Spleen (tissue), 11 donors: ENCODE measurements at regions not wholly inside any gene's neighbourhood (a gene's known extent, or its start where the extent isn't known, plus 50 kb on each side); places are given as distances from the start of the nearest gene placed in this dataset.

Experiments used
- DNase-seq: peaks from one replicate; pipeline ENCODE4 v3.0.0-alpha.2; 2020
- H3K27ac ChIP-seq, 8 donors: fragments of 200-600 bp; sonication (generic) in 7 of 8; 1 replicate in 4 of 8; 2 replicates in 4 of 8; pipeline versions ENCODE4 v1.5.0 to v1.8.0; 2016 to 2021; ENCODE audit warnings: inconsistent platforms in 4 of 8, mild to moderate bottlenecking in 4 of 8, moderate library complexity in 1 of 8
- H3K27me3 ChIP-seq, 7 donors: fragments of 200-600 bp; sonication (generic) in 6 of 7; replicated peaks in 1 of 7; 1 replicate in 4 of 7; 2 replicates in 3 of 7; pipeline versions ENCODE4 v1.5.0 to v1.8.0; 2016 to 2021; ENCODE audit warnings: inconsistent platforms in 3 of 7, mild to moderate bottlenecking in 1 of 7
- H3K36me3 ChIP-seq, 6 donors: fragments of 200-600 bp; sonication (generic) in 5 of 6; 1 replicate in 4 of 6; 2 replicates in 2 of 6; pipeline versions ENCODE4 v1.5.0 to v1.8.0; 2016 to 2021; ENCODE audit warnings: inconsistent platforms in 2 of 6
- H3K4me1 ChIP-seq, 6 donors: fragments of 200-600 bp; sonication (generic) in 5 of 6; 1 replicate in 3 of 6; 2 replicates in 3 of 6; pipeline versions ENCODE4 v1.5.0 to v1.8.0; 2016 to 2021; ENCODE audit warnings: inconsistent platforms in 3 of 6
- H3K4me3 ChIP-seq, 8 donors: fragments of 200-600 bp; sonication (generic) in 7 of 8; 1 replicate in 4 of 8; 2 replicates in 4 of 8; pipeline versions ENCODE4 v1.5.0 to v1.8.0; 2016 to 2021; ENCODE audit warnings: inconsistent platforms in 4 of 8, mild to moderate bottlenecking in 4 of 8, moderate library complexity in 2 of 8
- H3K9me3 ChIP-seq, 8 donors: fragments of 200-600 bp; sonication (generic) in 7 of 8; 1 replicate in 4 of 8; 2 replicates in 4 of 8; pipeline versions ENCODE4 v1.5.0 to v1.8.0; 2016 to 2021; ENCODE audit warnings: inconsistent platforms in 4 of 8
- POLR2A ChIP-seq, 3 donors: fragments of 450-650 bp; IDR thresholded peaks; one replicate each; pipeline ENCODE4 v1.5.1; 2017; ENCODE audit warnings: antibody characterized with exemption in 3 of 3, mild to moderate bottlenecking in 1 of 3
- POLR2AphosphoS5 ChIP-seq, 3 donors: sonication (generic); formaldehyde crosslinking; IDR thresholded peaks; one replicate each; pipeline ENCODE4 v1.5.1; 2017; ENCODE audit warnings: antibody characterized with exemption in 3 of 3
- WGBS, 5 donors: extraction: QIAGEN DNeasy Blood & Tissue Kit in 3 of 5; methylation state at CpG; one replicate each; pipeline versions ENCODE4 v1.1.5 to v1.1.7; 2013 to 2018; 5-methylcytosine and 5-hydroxymethylcytosine counted together
- intact Hi-C: fragments of 100-400 bp; cut with DNase I; formaldehyde crosslinking; loops from one replicate; pipeline ENCODE4 v1.15.0; 2023; ENCODE audit warnings: low total_unique reads
- TF ChIP-seq, protein P1 (sequence below), 11 experiments: fragments of 200-600 bp in 7 of 11; fragments of 450-650 bp in 4 of 11; sonication (generic) in 4 of 11; IDR thresholded peaks in 8 of 11; conservative IDR thresholded peaks in 3 of 11; 1 replicate in 7 of 11; 2 replicates in 4 of 11; pipeline versions ENCODE4 v1.4.0 to v1.8.0; 2016 to 2021; ENCODE audit warnings: antibody characterized with exemption in 11 of 11, inconsistent platforms in 4 of 11, mild to moderate bottlenecking in 1 of 11
- donor health status: healthy with polysubstance abuse.
- donor health status: DM: no; HTN: no; CAD: no; lungs with moderate emphysema.
- donor health status: DM: no; HTN: no; CAD: no.
- donor health status: Bipolar disorder and iron deficiency.
- donor health status: healthy.
- donor health status: DM: no; HTN: no; CAD: no.
- donor health status: DM: yes; HTN: yes; CAD: no.

DNA sequence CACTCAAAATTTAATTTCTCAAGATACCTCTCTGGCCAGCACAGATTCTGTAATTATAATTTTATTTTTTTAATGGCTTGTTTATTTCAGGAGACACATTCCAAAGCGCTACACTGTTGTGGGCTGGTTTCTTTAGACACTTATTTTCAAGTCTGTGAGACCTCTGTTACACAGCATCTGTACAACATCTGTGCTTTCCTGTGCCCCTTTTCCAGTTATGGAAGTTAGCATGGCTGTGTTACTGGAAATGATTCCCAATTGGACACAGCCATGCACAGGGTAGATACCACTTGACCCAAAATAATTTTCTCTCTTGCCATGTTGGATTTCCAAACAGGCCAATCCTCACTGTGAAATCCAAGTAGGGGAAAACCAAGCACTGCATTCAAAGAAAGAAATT, 172.3 kb upstream of the ADCY1 start:
- WGBS, 5 donors: 66 to 81% (median 73%) methylated on average over 1 of the region's 1 CpG
- Histone ChIP-seq H3K4me1 (no peaks in the 10 kb centered on the region), H3K27me3 (peaks cover 0 to 6% (median 0%) of the 10 kb centered on the region in 7 donors), H3K27ac (no peak overlapping the region), H3K4me3 (no peak overlapping the region), H3K9me3 (peaks cover 0 to 11% (median 0%) of the 10 kb centered on the region in 8 donors), H3K36me3 (no peaks in the 10 kb centered on the region)
- intact Hi-C loops: no loop called here
- TF ChIP-seq POLR2A (IDR thresholded peaks at IDR 0.05) (no peak), POLR2AphosphoS5 (IDR thresholded peaks at IDR 0.05) (no peak)
- TF ChIP-seq, protein P1, sequence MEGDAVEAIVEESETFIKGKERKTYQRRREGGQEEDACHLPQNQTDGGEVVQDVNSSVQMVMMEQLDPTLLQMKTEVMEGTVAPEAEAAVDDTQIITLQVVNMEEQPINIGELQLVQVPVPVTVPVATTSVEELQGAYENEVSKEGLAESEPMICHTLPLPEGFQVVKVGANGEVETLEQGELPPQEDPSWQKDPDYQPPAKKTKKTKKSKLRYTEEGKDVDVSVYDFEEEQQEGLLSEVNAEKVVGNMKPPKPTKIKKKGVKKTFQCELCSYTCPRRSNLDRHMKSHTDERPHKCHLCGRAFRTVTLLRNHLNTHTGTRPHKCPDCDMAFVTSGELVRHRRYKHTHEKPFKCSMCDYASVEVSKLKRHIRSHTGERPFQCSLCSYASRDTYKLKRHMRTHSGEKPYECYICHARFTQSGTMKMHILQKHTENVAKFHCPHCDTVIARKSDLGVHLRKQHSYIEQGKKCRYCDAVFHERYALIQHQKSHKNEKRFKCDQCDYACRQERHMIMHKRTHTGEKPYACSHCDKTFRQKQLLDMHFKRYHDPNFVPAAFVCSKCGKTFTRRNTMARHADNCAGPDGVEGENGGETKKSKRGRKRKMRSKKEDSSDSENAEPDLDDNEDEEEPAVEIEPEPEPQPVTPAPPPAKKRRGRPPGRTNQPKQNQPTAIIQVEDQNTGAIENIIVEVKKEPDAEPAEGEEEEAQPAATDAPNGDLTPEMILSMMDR (IDR thresholded peaks at IDR 0.05 in 8 of 11, conservative IDR thresholded peaks at IDR 0.05 in 3 of 11): no peak
- no peak for DNase-seq

DNA sequence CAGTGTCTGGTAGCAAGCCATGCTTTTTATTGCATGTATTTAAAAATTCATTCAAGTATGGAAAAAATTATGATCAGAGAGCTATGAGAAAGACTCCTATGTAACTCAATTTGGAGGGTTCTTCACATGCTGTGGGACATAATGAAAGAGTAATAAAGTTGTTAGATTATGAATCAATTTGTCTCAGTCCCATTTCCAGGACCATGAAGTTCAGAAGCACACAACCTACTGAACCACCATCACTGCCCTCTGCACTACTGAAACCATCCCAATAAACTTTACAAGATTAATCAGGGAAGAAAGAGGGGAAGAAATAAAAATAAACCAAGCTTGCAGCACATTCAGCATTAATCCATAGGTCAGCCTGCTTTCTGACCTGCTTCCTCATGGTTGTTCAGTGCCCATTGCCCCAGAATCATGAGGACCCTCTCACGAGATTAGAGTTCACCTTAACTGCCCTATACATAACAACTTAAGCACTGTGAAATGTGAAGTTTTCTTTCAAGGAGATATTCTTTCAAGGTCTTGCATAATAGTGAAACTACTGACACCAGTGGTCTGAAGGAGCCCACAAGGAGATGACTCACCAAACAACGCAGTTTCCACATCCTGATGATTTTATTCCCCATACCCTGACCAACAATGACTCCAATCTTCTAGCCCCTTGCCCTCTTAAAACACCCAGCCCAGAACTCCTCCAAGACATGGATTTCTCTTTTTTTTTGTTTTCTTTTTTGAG, 171.5 kb upstream of the ADCY1 start:
- Histone ChIP-seq H3K36me3 (no peaks in the 10 kb centered on the region), H3K27ac (no peak overlapping the region), H3K4me3 (no peak overlapping the region), H3K9me3 (peaks cover 0 to 11% (median 0%) of the 10 kb centered on the region in 8 donors), H3K4me1 (no peaks in the 10 kb centered on the region), H3K27me3 (peaks cover 0 to 6% (median 0%) of the 10 kb centered on the region in 7 donors)
- 26 to 70% (median 30%) methylated on average over 2 of the region's 2 CpGs for WGBS, 5 donors
- intact Hi-C loops: no loop called here
- no peak for DNase-seq
- TF ChIP-seq POLR2AphosphoS5 (IDR thresholded peaks at IDR 0.05): no peak
- TF ChIP-seq POLR2A (IDR thresholded peaks at IDR 0.05): no peak
- TF ChIP-seq, protein P1 (IDR thresholded peaks at IDR 0.05 in 8 of 11, conservative IDR thresholded peaks at IDR 0.05 in 3 of 11): no peak

DNA sequence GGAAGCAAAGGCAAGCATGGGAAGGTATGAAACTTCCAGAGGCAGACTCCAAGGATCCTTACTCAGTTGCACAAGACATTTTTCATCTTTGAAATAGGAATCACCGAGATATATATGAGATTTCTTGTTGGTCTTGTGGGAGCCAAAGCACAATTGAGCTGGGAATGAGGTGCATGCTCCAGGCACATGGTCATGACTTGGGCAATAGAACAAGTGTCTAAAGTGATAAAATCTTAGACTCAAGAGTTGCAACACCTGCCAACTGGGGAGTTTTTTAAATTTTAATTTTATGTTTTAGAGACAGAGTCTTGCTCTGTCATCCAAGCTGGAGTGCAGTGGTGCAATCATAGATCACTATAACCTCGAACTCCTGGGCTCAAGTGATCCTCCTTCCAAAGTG, 169.5 kb upstream of the ADCY1 start:
- H3K4me1 ChIP-seq: no peaks in the 10 kb centered on the region
- TF ChIP-seq, protein P1 (IDR thresholded peaks at IDR 0.05 in 8 of 11, conservative IDR thresholded peaks at IDR 0.05 in 3 of 11): no peak
- TF ChIP-seq POLR2AphosphoS5 (IDR thresholded peaks at IDR 0.05) (no peak), POLR2A (IDR thresholded peaks at IDR 0.05) (no peak)
- no peak overlapping the region for H3K27ac ChIP-seq
- peaks cover 0 to 11% (median 0%) of the 10 kb centered on the region in 8 donors for H3K9me3 ChIP-seq
- peaks cover 0 to 7% (median 0%) of the 10 kb centered on the region in 7 donors for H3K27me3 ChIP-seq
- 65 to 79% (median 75%) methylated on average over 2 of the region's 2 CpGs for WGBS, 5 donors
- H3K36me3 ChIP-seq: no peaks in the 10 kb centered on the region
- no peak for DNase-seq
- intact Hi-C loops: no loop called here
- H3K4me3 ChIP-seq: no peak overlapping the region

DNA sequence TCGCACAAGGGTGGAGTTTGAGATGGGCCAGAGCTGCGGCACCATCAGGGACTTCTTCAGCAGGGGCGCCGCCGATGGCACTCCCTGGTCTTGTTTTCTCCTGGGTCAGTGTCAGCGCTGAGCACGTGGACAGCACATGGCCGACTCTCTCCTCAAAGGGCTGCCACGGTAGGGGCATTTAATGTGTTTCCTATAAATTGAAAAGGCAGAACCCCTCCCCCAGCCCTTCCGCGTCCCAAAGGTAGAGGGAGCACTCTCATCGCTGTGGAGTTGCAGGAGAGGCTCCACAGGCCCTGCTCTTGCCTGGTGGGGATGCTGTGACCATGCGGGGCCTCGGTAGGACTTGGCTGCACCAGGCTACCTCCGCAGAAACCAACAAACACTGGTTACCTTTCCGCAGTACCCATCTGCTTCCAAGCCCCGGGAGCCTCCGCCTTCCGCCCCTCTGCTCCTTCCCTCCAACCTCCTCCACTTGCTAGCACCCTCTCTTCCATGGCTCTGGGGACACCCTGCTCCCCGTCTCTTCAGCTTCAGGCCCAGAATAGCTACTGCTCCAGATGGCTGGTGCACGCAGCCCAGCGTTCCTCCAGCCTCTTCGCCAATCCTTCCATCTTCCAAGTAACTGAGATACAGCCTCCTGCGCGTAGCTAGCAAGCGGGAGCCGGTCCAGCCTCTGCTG, 166.3 kb upstream of the ADCY1 start:
- Histone ChIP-seq H3K27me3 (peaks cover 0 to 7% (median 0%) of the 10 kb centered on the region in 7 donors), H3K27ac (no peak overlapping the region), H3K9me3 (peaks cover 0 to 36% (median 8%) of the 10 kb centered on the region in 8 donors), H3K4me1 (no peaks in the 10 kb centered on the region), H3K36me3 (no peaks in the 10 kb centered on the region), H3K4me3 (no peak overlapping the region)
- DNase-seq: no peak
- WGBS, 5 donors: 80 to 91% (median 84%) methylated on average over 18 to 27 of the region's 27 CpGs
- intact Hi-C loops: no loop called here
- TF ChIP-seq POLR2A (IDR thresholded peaks at IDR 0.05) (no peak), POLR2AphosphoS5 (IDR thresholded peaks at IDR 0.05) (no peak)
- TF ChIP-seq, protein P1 (IDR thresholded peaks at IDR 0.05 in 8 of 11, conservative IDR thresholded peaks at IDR 0.05 in 3 of 11): no peak
